ENCODE measurements at regions not wholly inside any gene's neighbourhood (a gene's known extent, or its start where the extent isn't known, plus 50 kb on each side); places are given as distances from the start of the nearest gene placed in this dataset.

DNA sequence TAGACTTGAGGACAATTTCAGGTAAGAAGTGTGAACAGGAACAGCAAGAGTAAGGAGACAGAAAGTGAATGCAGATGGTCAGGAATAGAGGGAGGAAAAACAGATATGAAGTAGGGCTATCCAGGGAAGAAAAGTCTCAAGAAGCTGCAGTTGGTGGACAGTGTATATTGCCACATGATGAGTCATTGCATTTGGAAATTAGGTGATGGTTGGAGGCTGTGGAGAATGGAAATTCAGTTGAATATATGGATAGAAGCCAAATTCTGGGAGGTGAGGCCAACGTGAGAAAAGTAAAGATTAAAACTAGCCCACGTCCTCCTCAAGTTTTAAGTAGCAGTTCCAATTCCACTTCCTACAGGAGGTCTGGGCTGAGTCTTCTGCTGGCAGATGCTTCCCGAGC, 158.4 kb downstream of the UBE2E3 start:
- TF ChIP-seq, protein P1, sequence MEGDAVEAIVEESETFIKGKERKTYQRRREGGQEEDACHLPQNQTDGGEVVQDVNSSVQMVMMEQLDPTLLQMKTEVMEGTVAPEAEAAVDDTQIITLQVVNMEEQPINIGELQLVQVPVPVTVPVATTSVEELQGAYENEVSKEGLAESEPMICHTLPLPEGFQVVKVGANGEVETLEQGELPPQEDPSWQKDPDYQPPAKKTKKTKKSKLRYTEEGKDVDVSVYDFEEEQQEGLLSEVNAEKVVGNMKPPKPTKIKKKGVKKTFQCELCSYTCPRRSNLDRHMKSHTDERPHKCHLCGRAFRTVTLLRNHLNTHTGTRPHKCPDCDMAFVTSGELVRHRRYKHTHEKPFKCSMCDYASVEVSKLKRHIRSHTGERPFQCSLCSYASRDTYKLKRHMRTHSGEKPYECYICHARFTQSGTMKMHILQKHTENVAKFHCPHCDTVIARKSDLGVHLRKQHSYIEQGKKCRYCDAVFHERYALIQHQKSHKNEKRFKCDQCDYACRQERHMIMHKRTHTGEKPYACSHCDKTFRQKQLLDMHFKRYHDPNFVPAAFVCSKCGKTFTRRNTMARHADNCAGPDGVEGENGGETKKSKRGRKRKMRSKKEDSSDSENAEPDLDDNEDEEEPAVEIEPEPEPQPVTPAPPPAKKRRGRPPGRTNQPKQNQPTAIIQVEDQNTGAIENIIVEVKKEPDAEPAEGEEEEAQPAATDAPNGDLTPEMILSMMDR (IDR thresholded peaks at IDR 0.05; ENCODE audit: low read depth, low read length), result no peak
- no peak overlapping the region for H3K4me3 ChIP-seq (ENCODE audit: low read depth, low read length)

DNA sequence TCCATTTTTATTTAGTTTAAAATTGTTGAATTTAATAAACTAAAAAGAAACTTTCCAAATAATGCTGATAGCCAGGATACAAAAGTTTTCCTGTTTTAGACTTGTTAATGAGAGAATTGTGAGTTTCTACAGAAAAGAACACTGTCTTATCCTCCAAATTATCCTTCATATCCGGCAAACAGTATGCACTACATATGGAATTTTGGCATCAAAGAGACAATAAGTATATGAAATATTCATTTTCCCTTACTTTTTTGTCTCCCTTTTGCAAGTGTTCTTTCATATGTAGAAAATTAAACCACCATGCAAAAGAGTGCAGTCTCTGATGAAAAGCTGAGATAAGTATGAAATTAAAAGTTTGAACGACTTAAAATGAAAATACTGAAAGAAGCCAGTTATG, 159.4 kb downstream of the UBE2E3 start:
- TF ChIP-seq, protein P1 (IDR thresholded peaks at IDR 0.05; ENCODE audit: low read depth, low read length), result no peak
- no peak overlapping the region for H3K4me3 ChIP-seq (ENCODE audit: low read depth, low read length)

DNA sequence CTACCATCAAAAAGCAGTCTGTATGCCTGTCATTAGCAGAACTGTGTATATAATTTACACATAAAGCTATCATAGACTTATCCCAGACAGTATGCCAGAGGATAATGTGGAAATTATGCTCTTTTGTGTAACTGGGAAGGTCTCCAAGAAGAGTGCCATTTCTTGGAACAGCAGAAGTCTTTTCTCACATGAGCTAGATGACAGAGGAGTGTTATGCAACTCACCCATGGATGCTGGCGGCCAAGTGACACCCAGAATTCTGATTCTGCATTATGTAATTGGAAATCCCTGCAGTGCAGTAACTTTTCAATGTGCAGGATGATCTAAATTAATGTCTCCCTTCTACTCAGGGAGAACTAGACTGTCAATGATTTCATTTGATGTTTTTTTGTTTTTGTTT, 160.0 kb downstream of the UBE2E3 start:
- TF ChIP-seq, protein P1 (IDR thresholded peaks at IDR 0.05; ENCODE audit: low read depth, low read length), result no peak
- H3K4me3 ChIP-seq (ENCODE audit: low read depth, low read length), result no peak overlapping the region

DNA sequence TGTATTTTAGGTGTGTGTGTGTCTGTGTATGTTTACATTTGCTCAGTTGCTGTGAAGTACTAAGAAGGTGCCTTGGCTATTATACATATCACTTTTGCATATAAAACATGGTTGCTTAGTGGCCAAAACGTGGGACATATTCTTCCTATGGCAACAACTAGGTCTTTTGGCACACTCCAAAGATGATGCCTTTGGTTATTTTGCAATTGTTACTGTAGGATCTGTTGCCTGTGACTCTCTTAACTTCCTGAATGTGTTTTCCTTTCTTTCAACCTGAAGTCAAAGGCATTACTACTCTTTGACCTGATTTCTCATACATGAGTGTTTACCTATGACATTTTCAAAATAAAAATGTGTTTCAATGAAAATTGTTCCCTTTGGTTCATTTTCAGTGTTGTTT, 160.5 kb downstream of the UBE2E3 start:
- TF ChIP-seq, protein P1 (IDR thresholded peaks at IDR 0.05; ENCODE audit: low read depth, low read length), result no peak
- no peak overlapping the region for H3K4me3 ChIP-seq (ENCODE audit: low read depth, low read length)

DNA sequence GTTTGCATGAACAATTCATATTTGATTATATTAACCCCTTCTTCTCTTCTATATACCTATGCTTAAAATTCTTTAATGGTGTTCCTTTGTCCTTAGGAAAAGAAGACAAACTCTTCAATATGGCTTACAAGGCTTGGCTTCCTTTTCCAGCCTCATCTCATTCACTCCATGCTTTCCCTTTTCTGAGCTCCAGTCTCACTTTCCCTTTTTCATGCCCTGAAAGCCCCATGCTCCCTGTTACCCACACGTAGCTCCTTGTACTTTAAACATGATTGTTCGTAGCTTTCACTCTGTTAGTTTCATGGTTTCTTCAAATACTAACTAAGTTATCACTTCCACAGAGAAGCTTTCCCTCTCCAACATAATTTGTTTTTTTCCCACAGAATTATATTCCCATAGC, 161.3 kb downstream of the UBE2E3 start:
- TF ChIP-seq, protein P1 (IDR thresholded peaks at IDR 0.05; ENCODE audit: low read depth, low read length), result no peak

DNA sequence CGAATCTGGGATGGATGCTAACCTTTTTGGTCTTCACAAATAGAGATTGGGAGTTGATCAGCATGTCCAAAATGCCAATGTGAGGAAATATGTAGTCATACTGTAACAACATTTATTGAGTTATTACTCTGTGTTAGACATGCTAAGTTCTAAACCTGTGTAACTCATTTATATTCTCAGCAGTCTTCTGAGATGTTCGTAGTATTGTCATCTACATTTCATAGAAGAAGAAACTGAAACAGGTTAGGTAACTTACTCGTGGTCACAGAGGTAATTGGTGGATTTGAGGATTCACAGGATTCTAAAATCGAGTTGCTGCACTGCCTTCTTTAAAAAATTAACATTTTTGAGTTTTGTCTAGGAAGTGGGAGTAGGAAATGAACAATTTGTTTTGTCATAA, 162.1 kb downstream of the UBE2E3 start:
- TF ChIP-seq, protein P1 (IDR thresholded peaks at IDR 0.05; ENCODE audit: low read depth, low read length), result no peak
- H3K4me3 ChIP-seq (ENCODE audit: low read depth, low read length), result no peak overlapping the region

More for the DNA sequence above, 161.3 kb downstream of the UBE2E3 start:
- no peak overlapping the region for H3K4me3 ChIP-seq (ENCODE audit: low read depth, low read length)

DNA sequence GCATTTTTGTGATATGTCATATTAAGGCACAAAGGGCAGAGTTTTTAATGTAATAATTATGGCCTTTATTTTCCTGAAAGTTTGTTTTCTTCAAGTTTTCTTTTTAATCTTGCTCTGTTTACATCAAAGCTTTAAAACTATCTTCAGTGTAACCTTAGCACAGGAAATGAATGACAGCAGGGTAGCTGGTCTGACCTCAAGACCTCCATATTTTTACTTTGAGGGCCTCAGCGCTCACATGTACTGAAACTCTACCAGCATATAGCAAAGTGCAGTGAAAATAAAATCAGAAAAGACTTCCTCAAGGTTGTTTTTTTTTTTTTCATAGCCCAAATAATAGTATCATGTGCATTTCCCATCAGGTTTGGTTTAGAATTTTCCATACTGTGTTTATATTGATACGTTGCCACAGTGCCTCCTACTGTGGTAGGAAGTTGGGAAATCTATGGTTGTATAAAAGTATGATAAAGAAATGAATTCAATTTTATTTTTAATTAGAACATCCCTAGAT, 163.4 kb downstream of the UBE2E3 start:
- H3K4me3 ChIP-seq (ENCODE audit: low read depth, low read length), result no peak overlapping the region
- TF ChIP-seq, protein P1 (IDR thresholded peaks at IDR 0.05; ENCODE audit: low read depth, low read length), result no peak

Data from WI38 (cell line).